NCI-H2029 (cell line): ENCODE measurements at regions not wholly inside any gene's neighbourhood (a gene's known extent, or its start where the extent isn't known, plus 50 kb on each side); places are given as distances from the start of the nearest gene placed in this dataset.
A peak's percentile ranks its signal among the peaks of the same experiment; 100 is the strongest.

Experiments
- DNase-seq: peaks from one replicate; lab custom pipeline; 2025; lab: John Stamatoyannopoulos, UW

DNA sequence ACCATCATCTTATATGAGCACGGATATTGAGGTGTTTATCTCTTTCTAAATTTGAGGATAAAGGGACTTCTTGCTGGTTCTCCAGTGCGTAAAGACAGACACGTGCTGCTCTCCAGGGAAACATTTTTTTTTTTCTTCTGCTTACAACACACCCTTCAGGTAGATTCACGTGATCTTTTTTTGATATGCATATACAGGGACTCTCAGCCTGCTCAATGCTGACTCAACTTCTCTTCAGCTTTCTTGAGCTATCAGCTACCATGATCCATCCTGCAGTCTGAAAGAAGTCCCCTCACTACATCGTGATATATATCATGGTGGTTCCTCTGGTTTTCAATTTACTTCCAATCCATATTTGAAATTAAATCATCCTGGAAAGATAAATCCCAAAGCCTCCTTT is 87.1 kb upstream of the SLITRK3 start:
- DNase-seq, result no peak

DNA sequence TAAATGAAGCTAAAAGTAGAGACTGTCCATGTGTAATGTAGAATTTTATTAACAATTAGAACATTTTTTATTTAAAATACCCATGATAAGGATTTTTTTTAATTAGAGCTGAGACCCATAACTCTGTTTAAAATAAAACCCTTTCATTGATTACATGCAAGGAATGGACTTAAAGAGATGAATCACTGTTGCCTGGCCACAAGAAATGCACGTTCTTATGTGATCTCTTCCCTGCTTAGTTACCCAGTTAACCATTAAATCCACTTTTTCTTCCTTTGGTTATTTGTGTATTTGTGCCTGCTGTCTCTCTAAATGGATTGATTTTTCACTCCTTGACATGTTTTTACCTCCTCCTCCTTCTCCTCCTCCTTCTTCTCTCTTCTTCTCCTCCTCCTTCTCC is 83.3 kb upstream of the SLITRK3 start:
- DNase-seq, result no peak

DNA sequence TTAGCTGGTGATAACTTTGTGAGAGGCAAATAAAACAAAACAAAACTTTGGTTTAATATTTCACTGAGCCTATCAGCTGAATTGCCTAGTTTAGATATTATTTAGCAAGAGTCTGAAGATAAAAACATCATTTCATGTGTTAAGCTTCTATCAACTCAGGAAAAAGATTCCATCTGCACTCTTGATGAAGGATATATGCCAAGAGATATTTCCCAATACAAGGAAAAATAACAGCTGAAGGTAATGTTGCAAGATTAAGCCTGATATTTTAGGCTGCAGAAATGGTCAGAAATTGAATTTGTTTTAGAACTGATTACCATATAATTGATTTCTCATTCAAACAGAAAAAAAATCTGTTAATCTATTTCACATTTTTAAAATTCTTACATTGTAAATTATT is 77.2 kb upstream of the SLITRK3 start:
- DNase-seq, result no peak

DNA sequence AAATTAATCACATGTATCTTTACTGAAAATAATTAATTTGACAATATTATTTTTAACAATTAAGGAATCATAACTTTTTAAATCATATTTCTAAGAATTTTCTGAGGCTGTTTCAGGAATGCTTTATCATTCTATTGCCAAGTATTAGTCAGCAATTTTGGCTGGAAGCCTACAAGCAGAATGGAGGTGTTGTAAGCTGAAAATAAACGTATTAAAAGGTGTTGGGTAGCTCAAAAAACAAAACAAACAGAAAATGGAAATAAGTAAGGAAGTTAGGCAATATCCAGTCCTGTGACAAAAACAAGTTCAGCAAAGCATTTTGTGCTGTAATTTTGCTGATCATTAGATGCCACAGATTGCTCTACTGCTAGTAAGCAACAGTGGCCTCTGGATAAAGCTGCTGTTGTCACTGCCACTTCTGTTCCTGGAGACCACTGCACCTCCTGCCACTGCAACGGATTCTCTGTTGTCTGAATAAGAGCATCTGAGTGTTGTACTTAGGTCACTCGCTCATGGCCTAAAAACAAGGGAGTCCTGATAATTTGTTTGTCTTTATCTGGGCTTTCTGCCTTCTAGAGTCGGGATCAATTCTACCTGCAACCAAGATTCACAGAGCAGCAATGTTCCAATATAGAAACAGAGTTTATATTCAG is 63.5 kb upstream of the SLITRK3 start:
- peak; percentile 1 for DNase-seq

DNA sequence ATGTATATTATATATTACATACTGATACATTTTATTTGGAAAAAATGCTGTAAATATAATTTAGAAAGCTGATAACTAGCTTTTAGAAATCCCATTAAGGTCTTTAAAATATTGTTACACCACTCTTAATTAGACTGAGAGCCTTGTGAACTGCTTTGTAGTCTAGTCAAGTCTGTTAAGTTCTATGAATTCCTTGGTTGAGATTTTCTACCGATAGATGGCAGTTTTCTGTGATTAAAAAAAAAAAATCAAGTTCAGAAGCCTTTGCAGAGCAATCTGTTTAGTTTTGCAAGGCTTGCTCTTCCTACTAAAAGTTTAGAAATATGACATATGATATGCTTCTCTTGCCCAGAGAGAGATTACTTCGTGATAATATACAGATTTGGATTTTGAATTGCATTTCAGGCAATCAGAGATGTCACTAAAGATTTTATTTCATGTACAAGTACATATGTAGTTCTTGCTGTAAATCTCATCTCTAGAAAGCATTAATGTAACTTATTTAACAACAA is 60.4 kb upstream of the SLITRK3 start:
- DNase-seq, result no peak

DNA sequence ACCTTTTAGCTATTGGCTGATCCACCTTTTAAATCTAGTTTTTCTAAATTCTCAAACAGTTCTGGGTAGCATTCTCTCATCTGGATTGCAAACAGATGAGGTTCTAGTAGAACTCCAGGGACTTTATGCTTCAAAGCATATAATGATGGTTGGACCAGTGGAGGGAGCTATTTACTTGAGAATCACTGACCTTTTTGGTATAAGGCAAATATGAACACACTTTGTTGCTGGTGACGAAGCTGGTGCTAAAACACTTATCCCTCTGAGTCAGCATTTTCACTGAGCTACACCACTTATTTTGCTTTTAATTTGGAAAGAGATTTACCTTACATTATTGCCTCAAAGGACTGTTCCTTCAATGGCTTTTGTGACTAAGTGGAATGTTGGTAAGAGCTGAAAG is 58.6 kb upstream of the SLITRK3 start:
- DNase-seq, result peak; percentile 39
